ENCODE measurements at regions not wholly inside any gene's neighbourhood (a gene's known extent, or its start where the extent isn't known, plus 50 kb on each side); places are given as distances from the start of the nearest gene placed in this dataset.

DNA sequence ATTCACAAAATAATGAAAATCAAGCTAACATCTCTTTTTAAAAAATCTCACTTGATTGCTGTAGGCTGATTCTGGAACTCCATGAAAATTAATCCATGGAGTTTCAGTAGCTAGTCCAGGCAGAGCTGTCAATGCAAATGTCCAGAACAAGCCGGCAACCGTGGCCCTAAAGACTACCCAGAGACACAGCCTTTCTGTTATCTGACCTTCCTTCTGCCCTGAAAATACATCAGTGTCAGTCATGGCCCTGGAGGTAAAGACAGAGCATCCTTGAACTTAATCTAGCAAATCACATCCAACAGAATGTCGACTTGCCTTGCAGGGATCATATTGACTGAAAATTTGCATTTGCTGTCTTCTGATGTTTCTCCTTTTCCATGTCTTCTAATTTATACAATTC, 887.4 kb upstream of the B3GALT2 start:
- no peak for TF ChIP-seq CTCF (conservative IDR thresholded peaks at IDR 0.05; ENCODE audit: low read length)
- no peak for TF ChIP-seq EZH2phosphoT487 (IDR thresholded peaks at IDR 0.05; ENCODE audit: borderline replicate concordance)

Measured in Loucy (cell line).